Transverse colon (tissue), 4 donors: ENCODE measurements at regions not wholly inside any gene's neighbourhood (a gene's known extent, or its start where the extent isn't known, plus 50 kb on each side); places are given as distances from the start of the nearest gene placed in this dataset.

ENCODE experiments used
- DNase-seq: peaks from one replicate; pipeline ENCODE4 v3.0.0-alpha.2; 2019
- H3K27ac ChIP-seq, 4 donors: fragments of 200-600 bp; sonication (generic); 2 replicates each; pipeline ENCODE4 v1.5.1; 2016 to 2018; ENCODE audit warnings: inconsistent platforms in 4 of 4
- H3K27me3 ChIP-seq: fragments of 200-600 bp; sonication (generic); 2 replicates; pipeline ENCODE4 v1.5.1; 2017; ENCODE audit warnings: inconsistent platforms
- H3K36me3 ChIP-seq, 4 donors: fragments of 200-600 bp; sonication (generic); 2 replicates each; pipeline ENCODE4 v1.5.1; 2017 to 2019; ENCODE audit warnings: inconsistent platforms in 4 of 4
- H3K4me1 ChIP-seq, 4 donors: fragments of 200-600 bp; sonication (generic); 2 replicates each; pipeline ENCODE4 v1.5.1; 2017 to 2020; ENCODE audit warnings: inconsistent platforms in 4 of 4
- H3K4me3 ChIP-seq, 4 donors: fragments of 200-600 bp; sonication (generic); 1 replicate in 1 of 4; 2 replicates in 3 of 4; pipeline versions ENCODE4 v1.5.1 to v1.6.1; 2017 to 2019; ENCODE audit warnings: inconsistent platforms in 4 of 4
- H3K9me3 ChIP-seq, 2 donors: fragments of 200-600 bp; sonication (generic); 2 replicates each; pipeline ENCODE4 v1.5.1; 2017 to 2019; ENCODE audit warnings: inconsistent platforms in 2 of 2
- EP300 ChIP-seq: sonication (generic); formaldehyde crosslinking; IDR thresholded peaks from one replicate; pipeline ENCODE4 v1.6.1; 2017; ENCODE audit warnings: antibody characterized with exemption, low read depth
- POLR2A ChIP-seq: fragments of 450-650 bp; IDR thresholded peaks from one replicate; pipeline ENCODE4 v1.6.1; 2016; ENCODE audit warnings: antibody characterized with exemption, mild to moderate bottlenecking, moderate library complexity
- POLR2AphosphoS5 ChIP-seq, 3 donors: sonication (generic); formaldehyde crosslinking; IDR thresholded peaks; one replicate each; pipeline ENCODE4 v1.6.1; 2016; ENCODE audit warnings: antibody characterized with exemption in 3 of 3
- WGBS, 2 donors: methylation state at CpG; one replicate each; pipeline ENCODE4 v1.1.5; 2018; ENCODE audit warnings: low coverage in 1 of 2; 5-methylcytosine and 5-hydroxymethylcytosine counted together
- in situ Hi-C, 4 donors: fragments of 200-750 bp; cut with MboI; loops; one replicate each; pipeline versions ENCODE4 v1.15.0 to v1.15.1; 2017; ENCODE audit warnings: low sequenced_read_pairs in 3 of 4, low pct_ligation_motif_present in 1 of 4, low pct_unique_long_range_greater_than_20kb in 1 of 4
- intact Hi-C: fragments of 100-400 bp; cut with DNase I; formaldehyde crosslinking; loops from one replicate; pipeline ENCODE4 v1.15.1; 2023; ENCODE audit warnings: low total_unique reads
- TF ChIP-seq, protein P1 (sequence below), 5 experiments: fragments of 200-600 bp in 3 of 5; fragments of 450-650 bp in 2 of 5; sonication (generic) in 3 of 5; IDR thresholded peaks; 1 replicate in 2 of 5; 2 replicates in 3 of 5; pipeline ENCODE4 v1.5.1; 2016 to 2017; ENCODE audit warnings: antibody characterized with exemption in 5 of 5, inconsistent platforms in 3 of 5, mild to moderate bottlenecking in 2 of 5, moderate library complexity in 1 of 5

DNA sequence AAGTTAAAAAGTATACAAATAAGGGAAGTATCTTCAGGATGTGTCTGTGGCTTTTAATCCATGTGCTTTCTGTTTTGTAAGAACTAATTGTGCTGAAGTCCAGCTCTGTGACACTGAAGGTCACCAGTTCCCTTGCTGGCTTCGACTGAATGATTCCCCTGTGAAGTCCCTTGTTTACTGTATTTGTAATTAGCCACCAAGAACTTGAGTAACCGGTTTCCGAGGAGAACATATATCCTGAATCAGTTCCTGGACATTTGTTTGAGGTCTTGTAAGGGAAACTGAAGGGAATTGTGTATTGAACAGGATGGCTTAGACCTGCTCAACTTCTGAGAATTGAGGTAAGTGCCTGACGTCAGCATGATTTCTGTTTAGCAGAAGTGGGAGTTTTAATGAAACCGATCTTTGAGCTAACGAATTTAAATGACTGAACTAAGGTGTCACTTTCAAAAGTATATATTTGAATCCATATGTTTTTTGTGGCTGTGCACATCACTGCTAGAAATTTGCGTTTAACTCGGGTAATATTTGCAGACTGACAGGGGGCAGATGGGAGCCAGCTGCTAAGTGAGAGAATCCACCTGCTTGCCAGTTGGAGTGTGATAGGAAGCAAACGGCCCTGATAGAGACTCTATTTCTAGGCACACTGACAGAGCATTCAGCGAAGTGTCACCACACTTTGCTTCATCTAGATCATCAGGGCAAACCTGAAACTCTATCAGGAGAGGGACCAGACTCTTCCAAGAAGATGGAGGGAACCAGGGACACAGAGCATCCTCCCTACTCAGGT, 530.0 kb downstream of the RFC3 start:
- 40 to 44% methylated on average over 9 to 10 of the region's 10 CpGs for whole genome bisulfite sequencing, 2 donors

DNA sequence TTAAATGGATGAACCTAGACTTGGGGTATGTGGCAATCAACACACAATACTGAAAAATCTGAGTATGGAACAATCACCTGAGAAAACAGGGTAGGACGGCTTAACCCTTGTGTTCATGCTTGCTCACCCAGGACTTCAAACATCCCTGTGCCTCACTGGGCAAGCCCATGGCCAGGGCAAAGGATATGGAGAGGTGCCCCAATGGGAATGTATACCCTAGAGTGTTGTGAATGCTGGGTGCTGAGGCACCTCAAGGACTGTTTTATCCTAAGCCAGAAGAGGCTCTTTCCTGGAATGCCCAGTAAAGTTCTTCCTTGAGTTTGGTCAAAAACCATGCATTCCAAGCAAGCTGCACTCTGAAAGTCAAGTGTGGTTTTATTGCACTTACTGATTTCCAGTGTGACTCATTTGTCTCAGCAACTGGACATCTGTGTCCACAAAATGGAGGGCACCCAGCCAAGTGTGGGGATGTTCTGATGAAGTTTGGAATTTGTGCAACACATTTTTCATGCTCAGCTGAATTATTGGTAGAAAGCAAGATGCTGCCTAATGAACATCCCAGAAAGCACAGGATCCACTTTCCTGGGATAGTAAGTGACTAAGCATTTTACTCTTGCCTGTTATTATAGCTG, 531.3 kb downstream of the RFC3 start:
- no peaks in the 10 kb centered on the region for H3K36me3 ChIP-seq
- 93% methylated on average over 1 of the region's 1 CpG; no CpG with 5 or more reads in 1 of the 2 donors for WGBS, 2 donors
- in situ Hi-C loops, result no loop called here
- peak in 1 of 3 donors; percentile 24 for TF ChIP-seq POLR2AphosphoS5 (IDR thresholded peaks at IDR 0.05)
- TF ChIP-seq POLR2A, result no peak
- no peak for TF ChIP-seq EP300
- intact Hi-C loops, result no loop called here
- no peak overlapping the region for H3K27ac ChIP-seq
- H3K4me3 ChIP-seq, result no peak overlapping the region
- H3K4me1 ChIP-seq, result peaks cover 2 to 12% (median 5%) of the 10 kb centered on the region in 4 donors
- H3K27me3 ChIP-seq, result no peaks in the 10 kb centered on the region
- no peaks in the 10 kb centered on the region for H3K9me3 ChIP-seq
- peak; percentile 25 for DNase-seq

More for the DNA sequence above, 530.0 kb downstream of the RFC3 start:
- no peaks in the 10 kb centered on the region for H3K27me3 ChIP-seq
- no peak overlapping the region for H3K4me3 ChIP-seq
- in situ Hi-C loops, result no loop called here
- peak overlapping the region in 2 of 4 donors; percentile 17 to 26 for H3K27ac ChIP-seq
- H3K4me1 ChIP-seq, result peaks cover 2 to 12% (median 5%) of the 10 kb centered on the region in 4 donors
- no peaks in the 10 kb centered on the region for H3K36me3 ChIP-seq
- TF ChIP-seq POLR2A, result no peak
- peak in 1 of 3 donors; percentile 24 for TF ChIP-seq POLR2AphosphoS5 (IDR thresholded peaks at IDR 0.05)
- no peaks in the 10 kb centered on the region for H3K9me3 ChIP-seq
- intact Hi-C loops, result no loop called here
- DNase-seq, result peak; percentile 21

- H3K27ac ChIP-seq, result no peak overlapping the region
- no peaks in the 10 kb centered on the region for H3K27me3 ChIP-seq
- H3K4me1 ChIP-seq, result peaks cover 2 to 12% (median 5%) of the 10 kb centered on the region in 4 donors
- in situ Hi-C loops (no loop called here), intact Hi-C loops (no loop called here)
- TF ChIP-seq POLR2AphosphoS5 (IDR thresholded peaks at IDR 0.05), result no peak
- no peak for TF ChIP-seq POLR2A
- TF ChIP-seq, protein P1, sequence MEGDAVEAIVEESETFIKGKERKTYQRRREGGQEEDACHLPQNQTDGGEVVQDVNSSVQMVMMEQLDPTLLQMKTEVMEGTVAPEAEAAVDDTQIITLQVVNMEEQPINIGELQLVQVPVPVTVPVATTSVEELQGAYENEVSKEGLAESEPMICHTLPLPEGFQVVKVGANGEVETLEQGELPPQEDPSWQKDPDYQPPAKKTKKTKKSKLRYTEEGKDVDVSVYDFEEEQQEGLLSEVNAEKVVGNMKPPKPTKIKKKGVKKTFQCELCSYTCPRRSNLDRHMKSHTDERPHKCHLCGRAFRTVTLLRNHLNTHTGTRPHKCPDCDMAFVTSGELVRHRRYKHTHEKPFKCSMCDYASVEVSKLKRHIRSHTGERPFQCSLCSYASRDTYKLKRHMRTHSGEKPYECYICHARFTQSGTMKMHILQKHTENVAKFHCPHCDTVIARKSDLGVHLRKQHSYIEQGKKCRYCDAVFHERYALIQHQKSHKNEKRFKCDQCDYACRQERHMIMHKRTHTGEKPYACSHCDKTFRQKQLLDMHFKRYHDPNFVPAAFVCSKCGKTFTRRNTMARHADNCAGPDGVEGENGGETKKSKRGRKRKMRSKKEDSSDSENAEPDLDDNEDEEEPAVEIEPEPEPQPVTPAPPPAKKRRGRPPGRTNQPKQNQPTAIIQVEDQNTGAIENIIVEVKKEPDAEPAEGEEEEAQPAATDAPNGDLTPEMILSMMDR (IDR thresholded peaks at IDR 0.05), result no peak
- no peak for TF ChIP-seq EP300
- no peaks in the 10 kb centered on the region for H3K36me3 ChIP-seq
- no peak overlapping the region for H3K4me3 ChIP-seq
- 97 to 100% methylated on average over 3 of the region's 3 CpGs for WGBS, 2 donors
- no peaks in the 10 kb centered on the region for H3K9me3 ChIP-seq
- no peak for DNase-seq
Observed at GRCh38 chr13:34350671-34351070, 532.7 kb downstream of the RFC3 start.

- H3K4me1 ChIP-seq, result peaks cover 2 to 12% (median 5%) of the 10 kb centered on the region in 4 donors
- H3K4me3 ChIP-seq, result no peak overlapping the region
- no peaks in the 10 kb centered on the region for H3K9me3 ChIP-seq
- no peaks in the 10 kb centered on the region for H3K36me3 ChIP-seq
- no peak for TF ChIP-seq EP300
- TF ChIP-seq POLR2A, result no peak
- TF ChIP-seq POLR2AphosphoS5 (IDR thresholded peaks at IDR 0.05), result no peak
- TF ChIP-seq, protein P1 (IDR thresholded peaks at IDR 0.05), result no peak
- H3K27ac ChIP-seq, result no peak overlapping the region
- intact Hi-C loops, result no loop called here
- DNase-seq, result no peak
- WGBS, 2 donors, result 87 to 89% methylated on average over 3 of the region's 3 CpGs
- in situ Hi-C loops, result no loop called here
- H3K27me3 ChIP-seq, result no peaks in the 10 kb centered on the region
Observed at GRCh38 chr13:34351134-34351533, 533.2 kb downstream of the RFC3 start.

GRCh38 chr13:34352958-34353357, 535.0 kb downstream of the RFC3 start:
- no peak for DNase-seq
- TF ChIP-seq POLR2A (no peak), EP300 (no peak), POLR2AphosphoS5 (IDR thresholded peaks at IDR 0.05) (no peak)
- TF ChIP-seq, protein P1 (IDR thresholded peaks at IDR 0.05), result no peak
- H3K4me3 ChIP-seq, result no peak overlapping the region
- no peak overlapping the region for H3K27ac ChIP-seq
- peaks cover 0 to 6% (median 3%) of the 10 kb centered on the region in 4 donors for H3K4me1 ChIP-seq
- no peaks in the 10 kb centered on the region for H3K27me3 ChIP-seq
- H3K36me3 ChIP-seq, result no peaks in the 10 kb centered on the region
- H3K9me3 ChIP-seq, result no peaks in the 10 kb centered on the region
- in situ Hi-C loops (no loop called here), intact Hi-C loops (no loop called here)
- 82 to 92% methylated on average over 3 to 4 of the region's 4 CpGs for whole genome bisulfite sequencing, 2 donors
